HG02678 (cell line): ENCODE measurements at regions not wholly inside any gene's neighbourhood (a gene's known extent, or its start where the extent isn't known, plus 50 kb on each side); places are given as distances from the start of the nearest gene placed in this dataset.
"Not testable (repeated sequence)": the region's sequence is repeated elsewhere in the genome, so short reads cannot be mapped to it uniquely, and the experiment has no call there.

Experiments
- ATAC-seq: cut with Tn5 transposase; IDR thresholded peaks from one replicate; pipeline ENCODE4 v1.9.1; 2021; ENCODE audit warnings: mild to moderate bottlenecking, moderate library complexity; ENCODE audit not compliant: unreplicated experiment

DNA sequence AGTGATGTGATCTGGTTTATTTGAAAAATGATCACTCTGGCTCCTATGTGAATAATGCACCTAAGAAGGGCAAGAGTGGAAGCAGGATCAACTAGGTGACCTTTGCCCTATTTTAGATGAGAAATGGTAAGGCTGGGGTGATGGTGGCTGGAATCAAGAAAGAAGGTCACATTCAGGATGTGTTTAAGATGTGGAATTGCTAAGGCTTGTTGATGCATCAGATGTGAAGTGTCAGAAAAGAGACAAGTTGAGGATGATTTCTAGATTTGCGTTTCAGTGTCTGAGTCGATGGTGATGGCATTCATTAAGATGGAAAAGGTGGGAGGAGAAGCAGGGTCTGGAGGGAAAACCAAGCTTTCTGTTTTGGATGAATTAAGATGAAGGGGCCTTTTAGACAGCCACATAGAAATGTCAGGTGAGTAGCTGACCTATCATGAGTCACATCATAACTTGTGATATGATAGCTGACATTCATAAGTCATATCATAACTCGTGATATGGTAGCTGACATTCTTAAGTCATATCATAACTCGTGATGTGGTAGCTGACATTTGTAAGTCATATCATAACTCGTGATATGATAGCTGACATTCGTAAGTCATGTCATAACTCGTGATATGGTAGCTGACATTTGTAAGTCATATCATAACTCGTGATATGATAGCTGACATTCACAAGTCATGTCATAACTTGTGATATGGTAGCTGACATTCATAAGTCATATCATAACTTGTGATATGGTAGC lies 101.2 kb upstream of the SEC11C start:
- ATAC-seq = no peak

- not testable (repeated sequence) for ATAC-seq
Measured at GRCh38 chr18:59039040-59039320, 100.7 kb upstream of the SEC11C start.

DNA sequence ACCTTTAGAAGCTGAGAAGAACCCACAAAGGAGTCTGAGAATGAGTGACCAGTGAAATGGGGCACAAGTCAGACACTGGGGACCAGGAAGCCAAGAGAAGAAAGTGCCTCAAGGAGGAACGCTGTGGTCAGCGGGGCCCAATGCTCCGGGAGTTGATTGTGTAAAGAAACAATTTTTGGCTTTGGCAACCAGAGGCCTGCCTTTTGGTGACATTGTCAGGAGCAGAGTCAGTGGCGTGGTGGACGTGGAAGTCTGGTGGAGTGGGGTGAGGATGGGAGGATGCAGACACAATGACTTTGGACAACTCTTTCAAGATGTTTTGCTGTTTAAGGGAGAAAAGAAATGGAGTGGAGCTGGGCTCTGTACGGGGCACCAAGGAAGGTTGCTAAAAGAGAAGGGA lies 100.2 kb upstream of the SEC11C start:
- ATAC-seq = no peak

GRCh38 chr18:59040770-59041148 lies 98.9 kb upstream of the SEC11C start:
- no peak for ATAC-seq

DNA sequence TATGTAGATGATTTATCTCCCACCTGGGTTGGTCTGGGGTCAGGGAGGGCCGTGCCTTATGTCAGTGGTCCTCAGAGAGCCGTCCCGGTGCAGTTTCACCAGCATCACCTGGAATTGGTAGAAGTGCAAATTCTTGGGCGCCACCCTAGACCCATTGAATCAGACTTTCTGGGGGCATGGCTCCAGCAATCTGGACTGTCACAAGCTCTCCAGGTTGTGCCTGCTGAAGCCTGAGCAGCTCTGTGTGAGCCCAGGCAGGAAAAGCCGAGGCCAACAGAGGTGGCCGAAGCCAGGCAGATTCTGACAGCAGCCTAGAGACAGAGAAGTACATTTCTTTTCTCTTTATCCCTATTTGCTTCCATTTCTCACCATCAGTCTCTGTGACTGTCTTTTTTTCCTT lies 98.4 kb upstream of the SEC11C start:
- ATAC-seq = no peak

DNA sequence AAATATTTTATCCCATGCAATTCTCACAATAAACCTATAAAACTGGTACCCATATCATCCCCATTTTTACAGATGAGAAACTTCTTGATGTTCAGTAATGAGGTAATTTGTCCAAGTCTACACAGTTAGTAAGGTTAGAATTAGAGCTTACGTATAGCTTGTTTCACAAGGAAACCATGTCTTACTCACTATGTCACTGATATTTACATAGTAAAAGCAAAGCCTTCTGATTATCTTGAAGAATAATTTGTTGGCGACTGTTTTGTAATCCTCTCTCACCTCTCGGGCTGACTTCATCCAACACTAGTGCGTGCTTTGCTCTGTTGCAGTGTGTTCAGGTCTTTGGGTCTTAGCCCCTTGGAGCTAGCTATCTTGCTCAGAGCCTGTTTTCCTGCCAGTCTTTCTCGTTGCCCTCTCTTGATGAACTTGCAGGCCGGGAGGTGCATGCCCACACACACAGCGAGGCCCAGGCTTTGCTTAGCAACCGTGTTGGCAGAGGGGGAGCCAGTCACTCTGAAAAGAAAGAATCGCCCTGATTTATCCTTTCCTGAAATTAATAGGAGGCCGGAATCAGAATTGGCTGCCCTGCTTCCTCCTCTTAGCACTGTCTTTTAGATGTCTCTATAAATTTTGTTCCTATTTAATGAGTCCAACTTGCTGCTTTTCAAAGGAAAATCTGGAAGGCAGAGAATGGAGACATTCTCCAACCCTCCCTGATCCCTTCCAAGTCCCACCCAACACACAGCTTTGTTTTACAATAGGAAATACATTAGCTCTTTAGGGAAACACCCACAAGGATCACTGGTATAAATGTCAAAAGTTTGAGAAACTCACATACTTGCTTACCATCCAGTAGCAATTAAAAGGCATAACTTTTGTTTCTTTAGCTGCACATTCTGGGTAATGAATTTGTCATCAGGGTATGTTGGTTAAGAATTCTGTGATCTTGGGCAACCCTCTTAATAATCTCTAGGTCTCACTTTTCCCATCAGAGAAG lies 97.6 kb upstream of the SEC11C start:
- no peak for ATAC-seq

GRCh38 chr18:59044855-59045254 lies 94.8 kb upstream of the SEC11C start:
- ATAC-seq = no peak

DNA sequence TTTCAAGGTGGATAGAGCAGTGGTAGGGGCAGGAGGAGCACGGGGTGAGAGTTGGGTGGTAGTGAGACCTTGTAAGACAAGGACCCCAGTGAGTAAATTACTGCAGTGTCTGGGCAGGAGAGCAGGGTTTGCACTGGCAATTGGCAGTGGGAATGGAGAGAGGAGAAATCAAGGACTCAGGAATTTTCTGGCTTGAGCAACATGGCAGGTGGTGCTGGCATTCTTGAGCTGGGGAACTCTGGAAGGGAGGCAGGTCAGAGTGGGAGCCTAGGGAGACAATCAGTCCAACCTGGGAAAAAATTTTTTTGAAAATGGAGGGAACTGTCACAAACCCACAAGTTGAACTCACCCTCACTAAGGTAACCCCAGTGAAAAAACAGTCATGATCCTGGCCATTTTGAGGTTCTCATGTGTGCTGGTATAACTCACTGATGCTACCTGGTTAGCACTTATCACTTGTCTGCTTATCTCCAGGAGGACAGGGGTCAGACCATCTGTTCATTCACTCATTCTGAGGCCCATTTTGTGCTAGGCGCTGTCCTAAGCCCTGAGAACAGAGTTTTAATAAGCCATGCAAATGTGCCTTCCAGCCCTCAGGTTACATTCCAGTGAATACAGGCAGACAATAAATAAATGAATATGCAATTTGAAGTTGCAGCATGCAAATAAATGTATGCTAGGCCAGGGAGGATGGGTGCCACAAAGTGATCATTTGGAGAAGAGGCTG lies 92.2 kb upstream of the SEC11C start:
- ATAC-seq = no peak

DNA sequence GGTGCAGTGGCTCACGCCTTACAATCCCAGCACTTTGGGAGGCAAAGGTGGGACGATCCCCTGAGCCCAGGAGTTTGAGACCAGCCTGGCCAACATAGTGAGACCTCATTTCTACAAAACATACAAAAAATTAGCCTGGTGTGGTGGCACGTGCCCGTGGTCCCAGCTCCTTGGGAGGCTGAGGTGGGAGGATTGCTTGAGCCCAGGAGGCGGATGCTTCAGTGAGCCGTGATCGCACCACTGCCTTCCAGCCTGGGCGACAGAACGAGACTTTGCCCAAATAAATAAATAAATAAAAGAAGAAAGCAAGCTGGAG lies 91.7 kb upstream of the SEC11C start:
- no peak for ATAC-seq

GRCh38 chr18:59048378-59048777 lies 91.3 kb upstream of the SEC11C start:
- ATAC-seq = no peak

- ATAC-seq = no peak
Measured at GRCh38 chr18:59049721-59050660, 89.7 kb upstream of the SEC11C start.

GRCh38 chr18:59050661-59051057 lies 89.0 kb upstream of the SEC11C start:
- no peak for ATAC-seq

DNA sequence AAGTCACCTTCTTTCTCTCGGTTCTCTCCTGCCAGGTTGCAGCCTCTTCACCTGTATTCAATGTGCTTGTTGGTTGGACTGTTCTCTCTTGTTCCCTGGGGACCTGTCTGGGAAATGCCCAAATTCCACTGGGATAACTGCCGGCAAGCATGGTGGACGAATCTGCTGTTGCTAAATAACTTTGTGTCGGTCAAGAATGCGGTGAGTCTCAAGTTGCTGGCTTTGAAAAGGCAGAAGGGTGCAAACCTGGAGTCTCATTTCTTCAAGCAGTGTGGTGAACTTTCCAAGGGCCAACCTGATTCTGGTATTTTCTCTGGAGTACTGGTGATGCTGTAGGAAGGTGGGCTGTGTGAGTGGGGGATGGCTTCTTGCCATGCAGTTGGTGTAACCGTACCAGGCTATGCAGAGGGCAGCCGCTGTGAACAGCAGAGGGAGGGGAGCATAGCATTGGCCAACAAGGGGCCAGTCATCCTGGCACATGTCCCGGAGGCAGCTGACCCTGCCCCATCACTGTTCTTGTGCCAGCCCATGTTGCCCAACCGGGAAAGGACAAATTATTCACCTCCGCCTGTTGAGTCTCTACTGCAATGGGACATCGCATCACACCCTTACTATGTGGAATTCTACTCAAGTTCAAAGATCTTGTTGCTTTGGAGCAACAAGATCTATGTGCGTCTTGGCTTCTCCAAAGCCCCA lies 88.1 kb upstream of the SEC11C start:
- ATAC-seq = no peak

DNA sequence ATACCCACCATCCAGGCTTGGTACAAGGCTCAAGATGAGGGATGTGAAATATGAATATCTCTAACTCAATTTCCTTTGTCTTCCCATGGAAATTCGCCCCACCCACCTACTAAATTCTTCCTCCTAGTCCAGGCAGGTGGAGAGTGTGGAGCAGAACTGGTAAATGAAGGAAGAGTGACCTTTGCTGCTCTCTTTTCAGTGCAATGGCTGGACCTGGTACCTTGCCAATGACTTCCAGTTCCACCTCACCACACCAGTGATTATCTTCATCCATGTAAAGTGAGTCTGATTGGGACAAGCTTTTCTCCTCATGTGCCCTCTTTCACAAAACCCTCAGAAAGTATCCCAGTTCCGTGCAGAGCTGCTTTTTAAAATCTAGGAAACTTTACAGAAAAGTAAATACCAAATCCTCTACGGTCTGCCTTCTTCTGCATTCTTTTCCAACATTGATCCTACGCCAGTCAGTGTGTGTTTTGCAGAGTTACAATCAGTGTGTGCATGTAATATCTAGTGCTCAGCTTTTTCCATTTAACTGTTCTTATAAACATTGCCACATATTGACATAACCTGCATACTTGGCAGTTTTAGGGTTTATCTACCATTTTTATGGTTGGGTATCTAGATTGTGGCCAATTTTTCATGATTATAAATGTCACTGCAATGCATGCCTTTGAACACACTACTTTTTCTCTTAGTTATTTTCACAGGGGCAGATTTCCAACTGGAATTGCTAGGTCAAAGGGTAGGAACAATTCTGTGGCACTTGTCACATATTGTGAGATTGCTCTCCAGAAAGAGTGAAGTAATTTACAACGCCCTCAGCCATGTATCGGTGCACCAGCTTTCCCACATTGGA lies 86.5 kb upstream of the SEC11C start:
- ATAC-seq = no peak

GRCh38 chr18:59054496-59055287 lies 85.0 kb upstream of the SEC11C start:
- no peak for ATAC-seq

- no peak for ATAC-seq
Measured at GRCh38 chr18:59055345-59056032, 84.2 kb upstream of the SEC11C start.

DNA sequence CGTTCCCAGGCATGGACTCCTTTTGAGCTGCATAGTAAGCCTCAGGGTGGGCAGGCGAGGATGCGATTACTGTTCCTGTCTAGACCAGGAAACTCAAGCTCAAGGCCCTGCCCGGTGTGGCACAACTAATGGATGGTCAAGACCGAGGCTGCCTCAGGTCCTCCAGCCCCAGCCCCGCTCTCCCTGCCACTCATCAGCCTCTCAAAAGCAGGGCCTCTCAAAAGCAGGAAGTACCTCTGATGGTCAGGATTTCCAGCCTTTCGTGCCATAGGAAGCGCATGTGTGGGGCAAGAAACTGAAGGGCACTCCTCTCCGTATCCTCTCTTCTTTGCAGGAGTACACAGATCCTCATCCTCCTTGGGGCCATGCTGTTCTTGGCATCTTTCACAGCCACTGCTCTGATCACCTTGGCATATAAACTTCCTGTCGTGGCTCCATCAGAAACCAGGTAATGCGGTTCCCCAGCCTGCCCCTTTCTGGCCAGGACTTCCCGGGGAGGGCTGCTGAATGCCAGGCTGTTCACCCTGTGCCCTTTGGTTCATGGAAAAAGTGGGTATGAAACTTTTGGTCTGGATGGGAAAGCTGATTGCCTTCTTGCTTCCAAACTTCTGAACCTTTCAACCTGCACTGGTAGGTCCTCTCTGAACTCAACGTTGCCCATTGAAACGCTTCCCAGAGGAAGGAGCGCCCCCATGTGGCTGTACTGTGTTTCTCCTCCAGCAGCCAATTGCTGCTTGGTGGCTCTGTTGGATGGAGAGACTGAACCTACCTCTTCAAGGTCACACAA lies 82.8 kb upstream of the SEC11C start:
- no peak for ATAC-seq
